HCT116 (cell line): ENCODE measurements at regions not wholly inside any gene's neighbourhood (a gene's known extent, or its start where the extent isn't known, plus 50 kb on each side); places are given as distances from the start of the nearest gene placed in this dataset.

ENCODE experiments used
- ATAC-seq: fragments of 200-7000 bp; cut with Tn5 transposase; 2 replicates; pipeline ENCODE4 v1.9.1; 2020; ENCODE audit warnings: mild to moderate bottlenecking, moderate library complexity
- BruUV-seq: library from RNA; stranded (reverse); fragments of 400-500 nt; replicated peaks from 2 replicates; lab custom pipeline; 2021; lab: Mats Ljungman, UMichigan
- CTCF ChIA-PET: fragments of 300-600 bp; sonication (Branson Sonifier 250); formaldehyde crosslinking; loops from one replicate; lab custom pipeline; 2021; ENCODE audit warnings: antibody characterized with exemption; lab: Charles Lee
- POLR2A ChIA-PET: fragments of 300-600, 350-600 bp; sonication (Branson Sonifier 250); formaldehyde crosslinking; loops from one replicate; lab custom pipeline; 2021; ENCODE audit warnings: antibody characterized with exemption; lab: Charles Lee
- RAD21 ChIA-PET, 2 experiments: fragments of 300-600 bp; sonication (Branson Sonifier 250); formaldehyde crosslinking; loops; one replicate each; lab custom pipeline; 2023; ENCODE audit warnings: low total read pairs in 2 of 2; ENCODE audit not compliant: uncharacterized antibody in 2 of 2, unreplicated experiment in 2 of 2, low non-redundant PET in 1 of 2; lab: Charles Lee
- DNase-seq: peaks from one replicate; pipeline ENCODE4 v3.0.0-alpha.2; 2010; ENCODE audit warnings: low read depth, low spot score
- H2AFZ ChIP-seq: fragments of 200-600 bp; shearing (Covaris generic), sonication (generic); 2 replicates; pipeline ENCODE4 v1.6.1; 2017; ENCODE audit warnings: low read depth, mixed run types, mixed read lengths, antibody characterized with exemption, low read length; ENCODE audit not compliant: poor library complexity, severe bottlenecking
- H3K27ac ChIP-seq: 2 replicates; pipeline ENCODE4 v1.5.1; 2012; ENCODE audit warnings: low read depth, low read length
- H3K27me3 ChIP-seq: fragments of 200-600 bp; sonication (generic); 2 replicates; pipeline ENCODE4 v1.6.1; 2016; ENCODE audit warnings: mixed run types, low read length, mixed read lengths; ENCODE audit not compliant: insufficient read depth
- H3K36me3 ChIP-seq, 2 experiments: fragments of 200-500 bp in 1 of 2; fragments of 200-600 bp in 1 of 2; sonication (Bioruptor generic) in 1 of 2; sonication (generic) in 1 of 2; 2 replicates each; pipeline versions ENCODE4 v1.5.1 to v1.6.1; 2014 to 2016; ENCODE audit warnings: low read length in 2 of 2, inconsistent platforms in 1 of 2, mixed read lengths in 1 of 2, mixed run types in 1 of 2; ENCODE audit not compliant: insufficient read depth in 2 of 2, control insufficient read depth in 1 of 2
- H3K4me1 ChIP-seq, 2 experiments: fragments of 200-600 bp in 1 of 2; sonication (generic) in 1 of 2; 2 replicates each; pipeline versions ENCODE4 v1.5.1 to v1.6.1; 2012 to 2017; ENCODE audit warnings: low read length in 2 of 2, inconsistent platforms in 1 of 2, mild to moderate bottlenecking in 1 of 2, mixed read lengths in 1 of 2, mixed run types in 1 of 2, moderate library complexity in 1 of 2; ENCODE audit not compliant: insufficient read depth in 2 of 2, control insufficient read depth in 1 of 2
- H3K4me2 ChIP-seq: fragments of 200-600 bp; sonication (generic); 2 replicates; pipeline ENCODE4 v1.6.1; 2017; ENCODE audit warnings: mixed run types, low read length, mixed read lengths
- H3K4me3 ChIP-seq, 2 experiments: fragments of 200-600 bp in 1 of 2; sonication (generic) in 1 of 2; replicated peaks in 1 of 2; 2 replicates each; pipeline ENCODE4 v1.5.1; 2011 to 2016; ENCODE audit warnings: low read length in 2 of 2, control low read depth in 1 of 2, low read depth in 1 of 2, mild to moderate bottlenecking in 1 of 2, mixed read lengths in 1 of 2, mixed run types in 1 of 2
- H3K79me2 ChIP-seq: fragments of 200-600 bp; sonication (generic); 2 replicates; pipeline ENCODE4 v1.6.1; 2017; ENCODE audit warnings: mild to moderate bottlenecking, mixed run types, low read length, moderate library complexity, mixed read lengths; ENCODE audit not compliant: insufficient read depth
- H3K9ac ChIP-seq: fragments of 200-600 bp; sonication (generic); 2 replicates; pipeline ENCODE4 v1.6.1; 2016; ENCODE audit warnings: low read length, mixed read lengths
- H3K9me2 ChIP-seq: fragments of 200-600 bp; sonication (generic), shearing (Covaris generic); 2 replicates; pipeline ENCODE4 v1.6.1; 2017; ENCODE audit warnings: mixed run types, mild to moderate bottlenecking, moderate library complexity; ENCODE audit not compliant: insufficient read depth
- H3K9me3 ChIP-seq, 2 experiments: fragments of 200-500 bp in 1 of 2; fragments of 200-600 bp in 1 of 2; sonication (Bioruptor generic) in 1 of 2; sonication (generic) in 1 of 2; 2 replicates each; pipeline ENCODE4 v1.6.1; 2014 to 2017; ENCODE audit warnings: low read length in 2 of 2, mixed read lengths in 2 of 2, inconsistent platforms in 1 of 2, low read depth in 1 of 2, mild to moderate bottlenecking in 1 of 2, mixed run types in 1 of 2, moderate library complexity in 1 of 2; ENCODE audit not compliant: control insufficient read depth in 1 of 2, insufficient read depth in 1 of 2
- H4K20me1 ChIP-seq: fragments of 200-600 bp; sonication (generic), shearing (Covaris generic); 2 replicates; pipeline ENCODE4 v1.6.1; 2017; ENCODE audit warnings: mixed run types, mild to moderate bottlenecking, moderate library complexity; ENCODE audit not compliant: insufficient read depth
- CBX3 ChIP-seq: IDR thresholded peaks from 2 replicates; pipeline ENCODE4 v1.6.1; 2012; ENCODE audit warnings: low read depth
- CEBPB ChIP-seq: IDR thresholded peaks from 2 replicates; pipeline ENCODE4 v1.6.1; 2012; ENCODE audit warnings: low read depth
- ELF1 ChIP-seq: IDR thresholded peaks from 2 replicates; pipeline ENCODE4 v1.6.1; 2012; ENCODE audit warnings: low read depth, borderline replicate concordance
- EZH2 ChIP-seq: fragments of 200-600 bp; sonication (generic); IDR thresholded peaks from 2 replicates; pipeline ENCODE4 v1.6.1; 2017; ENCODE audit warnings: antibody characterized with exemption, mixed run types
- EZH2phosphoT487 ChIP-seq: fragments of 200-600 bp; IDR thresholded peaks from 2 replicates; pipeline ENCODE4 v1.6.1; 2018; ENCODE audit warnings: antibody characterized with exemption, borderline replicate concordance
- FOSL1 ChIP-seq: IDR thresholded peaks from 2 replicates; pipeline ENCODE4 v1.6.1; 2012; ENCODE audit warnings: low read depth
- JUND ChIP-seq: IDR thresholded peaks from 2 replicates; pipeline ENCODE4 v1.6.1; 2012
- POLR2A ChIP-seq: IDR thresholded peaks from 2 replicates; pipeline ENCODE4 v1.7.0; 2011; ENCODE audit warnings: borderline replicate concordance; ENCODE audit not compliant: insufficient read depth, insufficient read length; ENCODE audit errors: extremely low read depth
- POLR2AphosphoS5 ChIP-seq: IDR thresholded peaks from 2 replicates; pipeline ENCODE4 v1.6.1; 2011; ENCODE audit warnings: mild to moderate bottlenecking, low read depth, low read length, moderate library complexity
- RAD21 ChIP-seq: IDR thresholded peaks from 2 replicates; pipeline ENCODE4 v1.6.1; 2012; ENCODE audit warnings: low read depth, mild to moderate bottlenecking
- REST ChIP-seq: IDR thresholded peaks from 2 replicates; pipeline ENCODE4 v1.6.1; 2012; ENCODE audit warnings: low read depth
- SIN3A ChIP-seq: IDR thresholded peaks from 2 replicates; pipeline ENCODE4 v1.6.1; 2012; ENCODE audit warnings: low read depth
- SP1 ChIP-seq: IDR thresholded peaks from 2 replicates; pipeline ENCODE4 v1.6.1; 2012; ENCODE audit warnings: low read depth
- SRF ChIP-seq: IDR thresholded peaks from 2 replicates; pipeline ENCODE4 v1.6.1; 2012; ENCODE audit warnings: low read depth
- YY1 ChIP-seq: IDR thresholded peaks from 2 replicates; pipeline ENCODE4 v1.6.1; 2011; ENCODE audit warnings: low read length, low read depth, moderate library complexity, mild to moderate bottlenecking; ENCODE audit not compliant: insufficient replicate concordance; ENCODE audit errors: extremely low read depth
- ZFX ChIP-seq: fragments of 450-650 bp; IDR thresholded peaks from 2 replicates; pipeline ENCODE4 v1.6.1; 2017
- ZNF274 ChIP-seq: fragments of 200-500 bp; sonication (Bioruptor generic); IDR thresholded peaks from 2 replicates; pipeline ENCODE4 v1.6.1; 2014; ENCODE audit warnings: mild to moderate bottlenecking, low read depth, low read length, inconsistent platforms
- intact Hi-C: fragments of 100-400 bp; cut with micrococcal nuclease; formaldehyde crosslinking; loops from 2 replicates; pipeline ENCODE4 v1.10.0; 2022
- TF ChIP-seq, protein P1 (sequence below): IDR thresholded peaks from 2 replicates; pipeline ENCODE4 v1.6.1; 2012
- TF ChIP-seq, protein P2 (sequence below): IDR thresholded peaks from 2 replicates; pipeline ENCODE4 v1.6.1; 2012

DNA sequence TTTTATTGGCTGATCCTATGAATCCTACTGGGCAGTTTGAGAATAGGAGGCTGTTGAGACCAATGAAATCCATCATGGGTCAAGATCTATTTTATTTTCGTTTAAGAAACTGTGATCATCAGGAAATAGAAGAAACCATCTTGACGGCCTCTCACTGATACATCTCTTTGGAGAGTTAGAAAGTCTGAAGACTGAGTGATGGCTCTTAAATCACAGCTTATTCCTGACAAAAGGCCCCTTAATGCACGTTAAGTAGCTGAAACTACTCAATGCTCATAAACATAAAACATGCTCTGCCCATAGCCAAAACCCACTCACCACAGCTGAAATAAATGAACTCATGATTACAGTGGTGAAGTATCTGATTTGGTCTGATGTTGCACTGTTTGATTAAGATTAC is 784.5 kb upstream of the NEGR1 start:
- Histone ChIP-seq H3K79me2 (no peaks in the 10 kb centered on the region), H2AFZ (no peak overlapping the region), H3K36me3 (no peaks in the 10 kb centered on the region), H3K27ac (no peak overlapping the region), H3K4me2 (no peak overlapping the region), H3K9me3 (peaks cover 8 to 14% of the 10 kb centered on the region in 2 experiments; a peak in 2 of 4 replicates), H3K9ac (no peak overlapping the region), H3K27me3 (no peaks in the 10 kb centered on the region), H4K20me1 (no peaks in the 10 kb centered on the region), H3K9me2 (no peaks in the 10 kb centered on the region), H3K4me3 (no peak overlapping the region), H3K4me1 (no peaks in the 10 kb centered on the region)
- intact Hi-C loops, result no loop called here
- ChIA-PET CTCF (no interaction called here), POLR2A (no interaction called here), RAD21 (no interaction called here)
- no peak for DNase-seq
- TF ChIP-seq ZNF274, result no peak
- no peak for TF ChIP-seq SRF
- no peak for TF ChIP-seq CEBPB
- TF ChIP-seq EZH2, result no peak
- TF ChIP-seq RAD21, result no peak
- no peak for TF ChIP-seq POLR2AphosphoS5
- no peak for TF ChIP-seq CBX3
- TF ChIP-seq FOSL1, result no peak
- TF ChIP-seq SIN3A, result no peak
- TF ChIP-seq ZFX, result no peak
- TF ChIP-seq POLR2A, result no peak
- TF ChIP-seq EZH2phosphoT487, result no peak
- TF ChIP-seq, protein P1, sequence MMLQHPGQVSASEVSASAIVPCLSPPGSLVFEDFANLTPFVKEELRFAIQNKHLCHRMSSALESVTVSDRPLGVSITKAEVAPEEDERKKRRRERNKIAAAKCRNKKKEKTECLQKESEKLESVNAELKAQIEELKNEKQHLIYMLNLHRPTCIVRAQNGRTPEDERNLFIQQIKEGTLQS, result no peak
- no peak for TF ChIP-seq ELF1
- TF ChIP-seq, protein P2, sequence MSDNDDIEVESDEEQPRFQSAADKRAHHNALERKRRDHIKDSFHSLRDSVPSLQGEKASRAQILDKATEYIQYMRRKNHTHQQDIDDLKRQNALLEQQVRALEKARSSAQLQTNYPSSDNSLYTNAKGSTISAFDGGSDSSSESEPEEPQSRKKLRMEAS, result no peak
- no peak for TF ChIP-seq JUND
- TF ChIP-seq REST, result no peak
- TF ChIP-seq YY1, result no peak
- no peak for TF ChIP-seq SP1
- no peak for ATAC-seq
- no TSS peak for BruUV-seq
